Erythroblast (primary cell): ENCODE measurements at regions not wholly inside any gene's neighbourhood (a gene's known extent, or its start where the extent isn't known, plus 50 kb on each side); places are given as distances from the start of the nearest gene placed in this dataset.

ENCODE experiments used
- GATA1 ChIP-seq: IDR thresholded peaks from 2 replicates; pipeline ENCODE4 v1.6.1; 2011; ENCODE audit warnings: low read depth, mild to moderate bottlenecking, control low read depth, low read length, moderate library complexity
- POLR2A ChIP-seq: IDR thresholded peaks from 2 replicates; pipeline ENCODE4 v1.6.1; 2011; ENCODE audit warnings: mild to moderate bottlenecking, low read length

GRCh38 chr7:114765331-114766040 is 156.4 kb upstream of the MDFIC start:
- TF ChIP-seq POLR2A (no peak), GATA1 (no peak)
